22Rv1 (cell line): ENCODE measurements at regions not wholly inside any gene's neighbourhood (a gene's known extent, or its start where the extent isn't known, plus 50 kb on each side); places are given as distances from the start of the nearest gene placed in this dataset.
"Not testable (repeated sequence)": the region's sequence is repeated elsewhere in the genome, so short reads cannot be mapped to it uniquely, and the experiment has no call there.

Source experiments
- H3K27ac ChIP-seq: fragments of 450-650 bp; 2 replicates; pipeline ENCODE4 v1.5.1; 2017
- ZFX ChIP-seq: fragments of 450-650 bp; IDR thresholded peaks from 2 replicates; pipeline ENCODE4 v1.6.1; 2017; ENCODE audit warnings: antibody characterized with exemption, borderline replicate concordance
- TF ChIP-seq, protein P1 (sequence below): fragments of 450-650 bp; IDR thresholded peaks from 2 replicates; pipeline ENCODE4 v1.5.1; 2017; ENCODE audit warnings: mild to moderate bottlenecking

GRCh38 chr2:10225291-10226037 lies 77.2 kb upstream of the HPCAL1 start:
- H3K27ac ChIP-seq, result no peak overlapping the region
- no peak for TF ChIP-seq ZFX
- TF ChIP-seq, protein P1, sequence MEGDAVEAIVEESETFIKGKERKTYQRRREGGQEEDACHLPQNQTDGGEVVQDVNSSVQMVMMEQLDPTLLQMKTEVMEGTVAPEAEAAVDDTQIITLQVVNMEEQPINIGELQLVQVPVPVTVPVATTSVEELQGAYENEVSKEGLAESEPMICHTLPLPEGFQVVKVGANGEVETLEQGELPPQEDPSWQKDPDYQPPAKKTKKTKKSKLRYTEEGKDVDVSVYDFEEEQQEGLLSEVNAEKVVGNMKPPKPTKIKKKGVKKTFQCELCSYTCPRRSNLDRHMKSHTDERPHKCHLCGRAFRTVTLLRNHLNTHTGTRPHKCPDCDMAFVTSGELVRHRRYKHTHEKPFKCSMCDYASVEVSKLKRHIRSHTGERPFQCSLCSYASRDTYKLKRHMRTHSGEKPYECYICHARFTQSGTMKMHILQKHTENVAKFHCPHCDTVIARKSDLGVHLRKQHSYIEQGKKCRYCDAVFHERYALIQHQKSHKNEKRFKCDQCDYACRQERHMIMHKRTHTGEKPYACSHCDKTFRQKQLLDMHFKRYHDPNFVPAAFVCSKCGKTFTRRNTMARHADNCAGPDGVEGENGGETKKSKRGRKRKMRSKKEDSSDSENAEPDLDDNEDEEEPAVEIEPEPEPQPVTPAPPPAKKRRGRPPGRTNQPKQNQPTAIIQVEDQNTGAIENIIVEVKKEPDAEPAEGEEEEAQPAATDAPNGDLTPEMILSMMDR, result no peak

DNA sequence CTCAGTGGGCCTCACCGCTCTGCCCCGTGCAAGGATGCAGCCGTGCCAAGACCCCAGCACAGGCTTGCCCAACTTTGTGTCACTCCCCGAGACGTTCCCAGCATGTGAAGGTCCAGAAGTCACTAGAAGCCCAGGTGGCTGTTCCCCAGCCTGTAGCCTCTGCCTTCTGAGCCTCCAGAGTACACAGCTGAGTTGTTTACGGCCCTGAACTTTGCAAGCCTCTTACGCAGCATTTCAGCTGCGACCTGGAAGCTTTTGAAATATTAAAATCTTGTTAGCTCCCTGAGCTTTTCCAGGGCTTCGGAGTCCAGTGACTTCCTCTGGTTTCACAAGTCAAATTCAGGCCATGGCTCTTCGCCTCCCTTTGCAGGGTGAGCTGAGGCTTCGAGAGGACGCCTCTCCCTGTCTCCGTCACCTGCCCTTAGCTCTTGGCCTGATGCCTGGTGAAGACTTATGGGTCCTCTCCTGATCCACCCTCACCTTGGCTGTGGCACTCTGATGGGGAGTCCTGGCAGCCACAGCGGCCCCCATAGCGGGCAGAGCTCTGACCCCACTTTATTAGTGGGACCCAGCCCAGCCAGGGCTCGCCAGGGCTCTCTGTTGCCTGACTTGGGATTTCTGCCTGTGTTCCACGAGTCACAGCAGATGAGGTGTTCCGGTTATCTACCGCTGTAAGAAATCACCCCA lies 76.5 kb upstream of the HPCAL1 start:
- no peak for TF ChIP-seq ZFX
- TF ChIP-seq, protein P1, result no peak
- no peak overlapping the region for H3K27ac ChIP-seq

DNA sequence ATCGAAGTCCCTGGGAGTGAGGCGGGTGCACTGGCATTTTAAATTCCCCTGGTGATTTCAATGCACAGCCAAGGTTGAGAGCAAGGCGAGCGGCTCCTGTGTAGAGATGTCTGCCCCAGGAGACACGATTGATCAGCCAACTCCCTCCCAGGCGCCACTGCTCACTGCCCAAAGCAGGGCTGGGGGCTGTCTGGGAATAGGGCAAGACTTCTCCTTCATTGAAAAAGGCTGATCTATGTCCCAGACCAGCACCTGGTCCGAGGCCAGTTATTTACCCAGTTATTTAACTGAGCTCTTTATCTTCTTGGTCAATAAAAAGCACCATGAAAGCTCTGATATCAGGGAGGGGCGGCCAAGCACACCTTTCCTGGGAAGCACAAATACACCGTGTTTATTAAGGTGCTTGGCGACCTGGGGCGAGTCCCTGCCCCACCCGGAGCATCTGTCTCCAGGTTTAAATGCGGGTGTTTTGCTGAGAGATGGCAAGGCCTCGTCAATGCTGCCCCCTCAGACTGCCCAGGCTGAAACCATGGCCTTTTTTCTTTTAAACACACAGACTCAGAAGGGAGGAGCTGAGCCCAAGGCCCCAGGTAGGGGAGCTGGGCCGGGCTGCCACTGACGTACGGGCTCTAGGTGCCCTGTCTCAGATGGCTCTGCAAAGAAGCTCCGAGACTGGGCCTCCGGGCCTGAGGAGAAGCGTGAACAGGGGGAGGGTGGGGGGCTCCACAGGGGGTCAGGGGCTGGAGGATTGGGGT lies 73.9 kb upstream of the HPCAL1 start:
- H3K27ac ChIP-seq, result no peak overlapping the region
- TF ChIP-seq, protein P1, result no peak

- no peak overlapping the region for H3K27ac ChIP-seq
- TF ChIP-seq, protein P1, result no peak
- TF ChIP-seq ZFX, result no peak
Observed at GRCh38 chr2:10229462-10230099, 73.1 kb upstream of the HPCAL1 start.

DNA sequence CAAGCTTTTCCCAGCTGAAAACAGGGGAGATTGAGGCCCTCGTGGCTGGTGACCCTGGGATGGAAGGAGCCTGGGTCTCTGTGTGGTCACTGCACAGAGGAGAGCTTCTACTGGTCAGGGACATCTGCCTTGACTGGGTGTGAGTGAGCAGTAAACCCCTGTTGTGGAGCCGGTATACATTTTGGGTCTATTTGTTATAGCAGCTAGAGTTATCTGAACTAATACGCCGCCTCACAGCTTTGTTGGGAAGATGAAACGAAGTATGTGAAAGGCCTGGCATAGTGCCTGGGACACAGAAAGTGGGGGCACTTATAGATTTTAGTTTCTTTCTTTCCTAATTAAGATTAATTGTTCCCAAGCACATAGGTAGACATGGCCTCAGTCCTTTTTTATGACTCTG lies 72.2 kb upstream of the HPCAL1 start:
- TF ChIP-seq, protein P1, result no peak
- no peak for TF ChIP-seq ZFX
- no peak overlapping the region for H3K27ac ChIP-seq

DNA sequence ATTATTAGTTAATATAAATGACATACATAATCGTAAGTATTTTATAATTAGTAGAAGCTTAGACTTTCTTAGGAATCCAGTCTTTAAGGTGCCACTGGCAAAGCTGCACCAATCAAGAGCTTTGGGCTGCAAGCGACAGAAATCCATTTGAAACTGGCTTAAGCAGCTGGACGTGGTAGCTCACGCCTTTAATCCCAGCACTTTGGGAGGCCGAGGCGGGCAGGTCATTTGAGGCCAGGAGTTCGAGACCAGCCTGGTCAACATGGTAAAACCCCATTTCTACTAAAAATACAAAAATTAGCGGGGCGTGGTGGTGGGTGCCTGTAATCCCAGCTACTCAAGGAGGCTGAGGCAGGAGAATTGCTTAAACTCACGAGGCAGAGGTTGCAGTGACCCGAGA lies 71.8 kb upstream of the HPCAL1 start:
- not testable (repeated sequence) for H3K27ac ChIP-seq

DNA sequence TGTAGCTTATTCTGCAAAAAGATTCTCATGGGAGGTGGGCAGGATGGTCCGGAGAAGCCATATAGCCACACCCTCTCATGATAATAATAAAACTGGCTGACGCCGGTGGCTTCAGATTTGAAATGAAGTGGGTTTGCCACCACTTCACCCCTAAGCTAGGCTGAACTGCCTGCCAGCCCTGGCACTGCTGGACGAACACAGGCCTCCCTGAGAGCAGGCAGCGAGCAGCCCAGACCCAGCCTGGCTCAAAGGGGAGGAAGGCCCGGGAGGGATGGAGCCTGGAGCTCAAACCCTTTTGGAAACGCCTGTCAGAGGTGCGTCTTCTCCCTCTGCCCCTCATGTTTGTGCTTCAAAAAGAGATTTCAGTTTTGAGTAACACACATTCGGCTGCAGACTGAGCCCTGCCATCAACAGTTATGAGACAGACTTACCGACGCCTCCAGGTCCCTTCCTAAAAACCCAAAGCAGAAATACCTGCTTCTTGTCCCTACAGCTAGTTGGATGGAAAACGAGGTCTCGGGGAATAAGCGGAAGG lies 71.1 kb upstream of the HPCAL1 start:
- H3K27ac ChIP-seq, result no peak overlapping the region

More for the DNA sequence above, 71.1 kb upstream of the HPCAL1 start:
- TF ChIP-seq ZFX, result no peak
- TF ChIP-seq, protein P1, result no peak
